Right lobe of liver (tissue), 4 donors: ENCODE measurements at regions not wholly inside any gene's neighbourhood (a gene's known extent, or its start where the extent isn't known, plus 50 kb on each side); places are given as distances from the start of the nearest gene placed in this dataset.

Experiments used
- CTCF ChIP-seq, 4 donors: fragments of 200-600 bp in 3 of 4; fragments of 450-650 bp in 1 of 4; IDR thresholded peaks; one replicate each; pipeline versions ENCODE4 v1.5.1 to v1.8.0; 2016 to 2022; ENCODE audit warnings: antibody characterized with exemption in 4 of 4, mild to moderate bottlenecking in 2 of 4
- POLR2A ChIP-seq: fragments of 450-650 bp; IDR thresholded peaks from one replicate; pipeline ENCODE4 v1.6.1; 2017; ENCODE audit warnings: antibody characterized with exemption, mild to moderate bottlenecking
- donor health status: DM: no; HTN: no; CAD: no.
- donor health status: DM: no; HTN: no; CAD: no.
- donor health status: DM: no; HTN: yes; CAD: no.

- TF ChIP-seq POLR2A: no peak
- TF ChIP-seq CTCF (IDR thresholded peaks at IDR 0.05): peak in 2 of 4 donors; percentile 10 to 15
Observed at GRCh38 chr12:23361971-23362370, 587.5 kb downstream of the SOX5 start.
